ENCODE measurements at regions not wholly inside any gene's neighbourhood (a gene's known extent, or its start where the extent isn't known, plus 50 kb on each side); places are given as distances from the start of the nearest gene placed in this dataset.
A peak's percentile ranks its signal among the peaks of the same experiment; 100 is the strongest.

- no peak for DNase-seq (ENCODE audit: low read depth)
Observed at GRCh38 chr4:163419074-163419473, 54.5 kb downstream of the TKTL2 start.

- no peak for DNase-seq (ENCODE audit: low read depth)
Observed at GRCh38 chr4:163415668-163416067, 57.9 kb downstream of the TKTL2 start.

GRCh38 chr4:163414275-163414674 is 59.3 kb downstream of the TKTL2 start:
- no peak for DNase-seq (ENCODE audit: low read depth)

- peak; percentile 10 for DNase-seq (ENCODE audit: low read depth)
Observed at GRCh38 chr4:163404580-163404979, 60.9 kb downstream of the NPY5R start.

- DNase-seq (ENCODE audit: low read depth): no peak
Observed at GRCh38 chr4:163404080-163404479, 60.4 kb downstream of the NPY5R start.
